Large intestine (tissue), 3 donors: ENCODE measurements at regions not wholly inside any gene's neighbourhood (a gene's known extent, or its start where the extent isn't known, plus 50 kb on each side); places are given as distances from the start of the nearest gene placed in this dataset.

Experiments
- DNase-seq, 2 donors: peaks; one replicate each; pipeline versions ENCODE4 v3.0.0 to v3.0.0-alpha.2; 2013
- H3K27ac ChIP-seq: one replicate; pipeline ENCODE4 v1.5.1; 2013; ENCODE audit warnings: low read length
- H3K27me3 ChIP-seq: 2 replicates; pipeline ENCODE4 v1.6.1; 2013; ENCODE audit warnings: low read length; ENCODE audit not compliant: control insufficient read depth, insufficient read depth
- H3K36me3 ChIP-seq: 2 replicates; pipeline ENCODE4 v1.6.1; 2013; ENCODE audit warnings: low read length; ENCODE audit not compliant: control insufficient read depth, insufficient read depth
- H3K4me1 ChIP-seq: one replicate; pipeline ENCODE4 v1.6.1; 2013; ENCODE audit warnings: low read length; ENCODE audit not compliant: control insufficient read depth, insufficient read depth
- H3K4me3 ChIP-seq: one replicate; pipeline ENCODE4 v1.5.1; 2013; ENCODE audit warnings: low read length
- H3K9me3 ChIP-seq: one replicate; pipeline ENCODE4 v1.6.1; 2013; ENCODE audit warnings: mild to moderate bottlenecking, low read depth, low read length, moderate library complexity; ENCODE audit not compliant: control insufficient read depth
- WGBS: methylation state at CpG from one replicate; pipeline ENCODE4 v1.1.5; 2013; ENCODE audit warnings: low lambda C conversion rate; ENCODE audit not compliant: insufficient coverage; 5-methylcytosine and 5-hydroxymethylcytosine counted together

GRCh38 chrX:22429704-22430103 is 157.0 kb downstream of the CBLL2 start:
- WGBS = no CpG with 5 or more reads among the region's 3 CpGs
- Histone ChIP-seq H3K9me3 (no peaks in the 10 kb centered on the region), H3K27me3 (no peaks in the 10 kb centered on the region), H3K36me3 (no peaks in the 10 kb centered on the region), H3K4me1 (no peaks in the 10 kb centered on the region), H3K27ac (no peak overlapping the region), H3K4me3 (no peak overlapping the region)
- DNase-seq = no peak

- H3K4me1 ChIP-seq = no peaks in the 10 kb centered on the region
- no peak overlapping the region for H3K4me3 ChIP-seq
- no peak overlapping the region for H3K27ac ChIP-seq
- no peak for DNase-seq
- WGBS = no CpG with 5 or more reads among the region's 5 CpGs
- no peaks in the 10 kb centered on the region for H3K36me3 ChIP-seq
- no peaks in the 10 kb centered on the region for H3K27me3 ChIP-seq
- no peaks in the 10 kb centered on the region for H3K9me3 ChIP-seq
Measured at GRCh38 chrX:22430701-22431100, 158.0 kb downstream of the CBLL2 start.

DNA sequence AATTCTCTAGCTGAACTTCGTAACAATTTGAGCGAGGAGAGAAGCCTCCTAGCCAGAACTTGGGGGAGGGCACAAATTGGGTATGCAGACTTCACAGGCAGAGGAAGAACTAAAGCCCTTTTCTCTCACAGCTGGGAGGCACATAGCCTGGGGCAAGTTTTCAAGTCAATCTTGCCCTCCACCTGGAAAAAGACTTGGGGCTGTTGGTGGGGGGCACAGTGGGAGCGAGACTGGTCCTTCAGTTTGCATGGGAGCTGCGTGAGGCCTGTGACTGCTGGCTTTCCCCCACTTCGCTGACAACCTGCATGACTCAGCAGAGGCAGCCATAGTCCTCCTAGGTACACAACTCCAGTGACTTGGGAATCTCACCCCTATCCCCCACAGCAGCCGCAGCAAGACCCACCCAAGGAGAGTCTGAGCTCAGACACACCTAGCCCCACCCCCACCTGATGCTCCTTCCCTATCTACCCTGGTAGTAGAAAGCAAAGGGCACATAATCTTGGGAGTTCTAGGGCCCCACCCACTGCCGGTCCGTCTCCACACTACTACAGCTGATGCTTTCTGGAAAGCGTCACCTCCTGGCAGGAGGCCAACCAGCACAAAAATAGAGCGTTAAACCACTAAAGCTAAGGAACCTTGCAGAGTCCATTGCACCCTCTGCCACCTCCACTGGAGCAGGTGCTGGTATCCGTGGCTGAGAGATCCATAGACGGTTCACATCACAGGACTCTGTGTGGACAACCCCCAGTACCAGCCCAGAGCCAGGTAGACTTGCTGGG is 160.8 kb downstream of the CBLL2 start:
- WGBS = no CpG with 5 or more reads among the region's 12 CpGs
- no peak for DNase-seq
- H3K27ac ChIP-seq = no peak overlapping the region

DNA sequence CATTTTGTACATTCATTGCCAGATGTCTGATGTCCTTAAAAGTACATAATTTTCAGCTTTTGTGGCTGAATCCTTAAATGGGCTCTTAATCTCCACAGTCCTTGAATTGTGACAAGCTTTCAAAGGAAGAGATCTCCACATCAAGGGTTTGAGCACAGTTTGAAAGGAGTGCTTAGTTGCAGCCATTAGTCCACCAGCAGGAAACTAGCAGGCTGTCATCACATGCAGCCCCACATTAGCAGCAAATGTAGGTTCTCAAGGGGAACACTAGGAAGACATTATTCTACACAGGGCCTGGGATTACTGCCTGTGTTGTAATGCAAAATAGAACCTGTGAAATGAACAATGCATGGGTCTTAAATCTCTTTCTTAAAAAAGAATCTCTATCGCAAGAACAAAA is 173.2 kb downstream of the CBLL2 start:
- no peaks in the 10 kb centered on the region for H3K27me3 ChIP-seq
- H3K4me1 ChIP-seq = no peaks in the 10 kb centered on the region
- H3K9me3 ChIP-seq = no peaks in the 10 kb centered on the region
- H3K36me3 ChIP-seq = no peaks in the 10 kb centered on the region
- DNase-seq = no peak
- WGBS = no CpG with 5 or more reads among the region's 1 CpG
- no peak overlapping the region for H3K4me3 ChIP-seq
- H3K27ac ChIP-seq = no peak overlapping the region

More for the DNA sequence above, 160.8 kb downstream of the CBLL2 start:
- no peaks in the 10 kb centered on the region for H3K9me3 ChIP-seq
- no peaks in the 10 kb centered on the region for H3K27me3 ChIP-seq
- H3K4me1 ChIP-seq = no peaks in the 10 kb centered on the region
- H3K4me3 ChIP-seq = no peak overlapping the region
- no peaks in the 10 kb centered on the region for H3K36me3 ChIP-seq

- DNase-seq = no peak
- H3K4me1 ChIP-seq = no peaks in the 10 kb centered on the region
- no peaks in the 10 kb centered on the region for H3K9me3 ChIP-seq
- H3K4me3 ChIP-seq = no peak overlapping the region
- H3K27me3 ChIP-seq = no peaks in the 10 kb centered on the region
- H3K36me3 ChIP-seq = no peaks in the 10 kb centered on the region
- no CpG with 5 or more reads among the region's 2 CpGs for WGBS
- H3K27ac ChIP-seq = no peak overlapping the region
Measured at GRCh38 chrX:22462959-22463358, 190.2 kb downstream of the CBLL2 start.

GRCh38 chrX:22467571-22467970 is 194.9 kb downstream of the CBLL2 start:
- no peak overlapping the region for H3K27ac ChIP-seq
- H3K9me3 ChIP-seq = no peaks in the 10 kb centered on the region
- H3K4me3 ChIP-seq = no peak overlapping the region
- no peaks in the 10 kb centered on the region for H3K4me1 ChIP-seq
- no peaks in the 10 kb centered on the region for H3K27me3 ChIP-seq
- no CpG with 5 or more reads among the region's 2 CpGs for WGBS
- no peaks in the 10 kb centered on the region for H3K36me3 ChIP-seq
- DNase-seq = no peak

DNA sequence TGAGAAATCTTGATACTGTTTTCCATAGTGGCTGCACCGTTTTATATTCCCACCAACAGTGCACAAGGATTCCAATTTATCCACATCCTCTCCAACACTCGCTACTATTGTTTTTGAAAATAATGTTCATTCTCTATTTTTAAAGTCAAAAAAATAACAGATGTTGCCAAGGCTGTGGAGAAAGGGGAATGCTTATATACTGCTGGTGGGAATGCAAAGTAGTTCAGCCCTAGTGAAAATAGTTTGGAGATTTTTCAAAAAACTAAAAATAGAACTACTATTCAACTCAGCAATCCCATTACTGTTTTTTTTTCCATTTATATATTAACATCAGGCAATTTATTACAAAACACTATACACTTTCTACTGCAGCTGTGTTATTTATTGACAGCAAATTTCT is 208.7 kb downstream of the CBLL2 start:
- no peak overlapping the region for H3K4me3 ChIP-seq
- no peaks in the 10 kb centered on the region for H3K27me3 ChIP-seq
- no peaks in the 10 kb centered on the region for H3K36me3 ChIP-seq
- WGBS = no CpG with 5 or more reads among the region's 2 CpGs
- no peaks in the 10 kb centered on the region for H3K9me3 ChIP-seq
- DNase-seq = peak in 1 of 2 donors; percentile 1
- H3K27ac ChIP-seq = no peak overlapping the region
- H3K4me1 ChIP-seq = no peaks in the 10 kb centered on the region

- no peaks in the 10 kb centered on the region for H3K4me1 ChIP-seq
- DNase-seq = no peak
Measured at GRCh38 chrX:22486296-22486695, 213.6 kb downstream of the CBLL2 start.

DNA sequence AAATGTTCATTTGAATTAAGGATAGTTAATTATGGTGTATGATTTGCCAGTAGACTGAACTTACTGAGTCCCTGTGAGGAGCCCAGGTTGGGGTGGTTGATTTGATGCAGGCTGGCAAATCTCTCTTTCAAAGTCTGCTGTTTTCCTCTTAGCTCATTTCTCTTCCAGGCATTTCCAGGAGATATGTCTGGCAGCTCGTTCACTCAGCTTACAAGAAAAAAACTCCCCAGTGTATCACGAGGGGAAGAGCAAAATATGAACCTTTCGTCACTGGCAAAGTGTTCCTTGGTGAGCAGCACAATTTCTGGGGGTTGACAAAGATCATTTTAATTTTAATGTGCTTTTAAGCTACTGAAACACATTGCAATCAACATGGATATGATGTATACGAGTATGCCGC is 244.2 kb downstream of the CBLL2 start:
- Histone ChIP-seq H3K4me1 (no peaks in the 10 kb centered on the region), H3K36me3 (no peaks in the 10 kb centered on the region), H3K27me3 (no peaks in the 10 kb centered on the region), H3K4me3 (no peak overlapping the region), H3K9me3 (no peaks in the 10 kb centered on the region), H3K27ac (no peak overlapping the region)
- no CpG with 5 or more reads among the region's 5 CpGs for WGBS
- DNase-seq = no peak

More at GRCh38 chrX:22486296-22486695, 213.6 kb downstream of the CBLL2 start:
- Histone ChIP-seq H3K4me3 (no peak overlapping the region), H3K27ac (no peak overlapping the region), H3K27me3 (no peaks in the 10 kb centered on the region), H3K9me3 (no peaks in the 10 kb centered on the region), H3K36me3 (no peaks in the 10 kb centered on the region)
- WGBS = 67% methylated on average over 2 of the region's 6 CpGs

GRCh38 chrX:22520128-22520828 is 247.6 kb downstream of the CBLL2 start:
- Histone ChIP-seq H3K27ac (no peak overlapping the region), H3K4me3 (no peak overlapping the region), H3K4me1 (no peaks in the 10 kb centered on the region), H3K9me3 (no peaks in the 10 kb centered on the region), H3K36me3 (no peaks in the 10 kb centered on the region), H3K27me3 (no peaks in the 10 kb centered on the region)
- no peak for DNase-seq
- 58% methylated on average over 2 of the region's 5 CpGs for WGBS
